WTC11 (cell line): ENCODE measurements at regions not wholly inside any gene's neighbourhood (a gene's known extent, or its start where the extent isn't known, plus 50 kb on each side); places are given as distances from the start of the nearest gene placed in this dataset.

Source experiments
- ATAC-seq: fragments of 200-7000 bp; cut with Tn5 transposase; 2 replicates; pipeline ENCODE4 v1.10.0; 2021; ENCODE audit warnings: mild to moderate bottlenecking, moderate library complexity
- CTCF ChIA-PET: fragments of 300-600 bp; sonication (Branson Sonifier 250); formaldehyde crosslinking; loops from one replicate; lab custom pipeline; 2021; ENCODE audit warnings: antibody characterized with exemption; lab: Charles Lee
- POLR2A ChIA-PET: fragments of 350-600 bp; sonication (Branson Sonifier 250); formaldehyde crosslinking; loops from one replicate; lab custom pipeline; 2021; ENCODE audit warnings: antibody characterized with exemption; lab: Charles Lee
- DNase-seq: peaks from one replicate; pipeline ENCODE4 v3.0.0; 2021; ENCODE audit warnings: low spot score
- H3K27ac Mint-ChIP-seq: 2 replicates; pipeline ENCODE4 v1.8.0; 2021; ENCODE audit warnings: mixed read lengths
- H3K27me3 Mint-ChIP-seq: 2 replicates; pipeline ENCODE4 v1.8.0; 2021; ENCODE audit warnings: low read depth, mild to moderate bottlenecking, moderate library complexity, mixed read lengths
- H3K36me3 Mint-ChIP-seq: 2 replicates; pipeline ENCODE4 v1.8.0; 2021; ENCODE audit warnings: mixed read lengths
- H3K4me1 Mint-ChIP-seq: 2 replicates; pipeline ENCODE4 v1.8.0; 2022; ENCODE audit warnings: mixed read lengths
- H3K4me3 Mint-ChIP-seq: 2 replicates; pipeline ENCODE4 v1.8.0; 2021; ENCODE audit warnings: mild to moderate bottlenecking, moderate library complexity, mixed read lengths
- H3K9me3 Mint-ChIP-seq: 2 replicates; pipeline ENCODE4 v1.8.0; 2021; ENCODE audit warnings: mixed read lengths
- CDX4 ChIP-seq: fragments of 250-450 bp; sonication (Bioruptor Pico); IDR thresholded peaks from 2 replicates; pipeline ENCODE4 v1.9.0; 2021; ENCODE audit warnings: moderate library complexity, mild to moderate bottlenecking, inconsistent platforms, borderline replicate concordance
- CREB1 ChIP-seq: sonication (generic); formaldehyde crosslinking; IDR thresholded peaks from 2 replicates; pipeline ENCODE4 v1.8.0; 2023; ENCODE audit warnings: mild to moderate bottlenecking, missing genetic modification reagents
- CREM ChIP-seq: sonication (generic); formaldehyde crosslinking; IDR thresholded peaks from 2 replicates; pipeline ENCODE4 v1.8.1; 2022; ENCODE audit warnings: mild to moderate bottlenecking, missing genetic modification reagents, moderate library complexity
- ERG ChIP-seq: fragments of 250-450 bp; sonication (Bioruptor Pico); IDR thresholded peaks from 2 replicates; pipeline ENCODE4 v1.8.0; 2021; ENCODE audit warnings: mild to moderate bottlenecking
- JAZF1 ChIP-seq: fragments of 250-450 bp; sonication (Bioruptor Pico); IDR thresholded peaks from 2 replicates; pipeline ENCODE4 v1.9.0; 2021; ENCODE audit warnings: moderate library complexity, mild to moderate bottlenecking, inconsistent platforms
- MYBL2 ChIP-seq: sonication (generic); formaldehyde crosslinking; IDR thresholded peaks from 2 replicates; pipeline ENCODE4 v1.8.1; 2023; ENCODE audit warnings: mild to moderate bottlenecking, moderate library complexity, missing genetic modification reagents
- NFATC4 ChIP-seq: fragments of 250-450 bp; sonication (Bioruptor Pico); IDR thresholded peaks from 2 replicates; pipeline ENCODE4 v1.9.0; 2021; ENCODE audit warnings: mild to moderate bottlenecking
- RELA ChIP-seq: sonication (generic); formaldehyde crosslinking; IDR thresholded peaks from 2 replicates; pipeline ENCODE4 v1.8.1; 2022; ENCODE audit warnings: missing genetic modification reagents, mild to moderate bottlenecking, borderline replicate concordance
- SMAD3 ChIP-seq: sonication (generic); formaldehyde crosslinking; IDR thresholded peaks from 2 replicates; pipeline ENCODE4 v1.8.0; 2022; ENCODE audit warnings: missing genetic modification reagents, mild to moderate bottlenecking, borderline replicate concordance
- TEAD1 ChIP-seq: sonication (generic); formaldehyde crosslinking; IDR thresholded peaks from 2 replicates; pipeline ENCODE4 v1.8.0; 2022; ENCODE audit warnings: mild to moderate bottlenecking, missing genetic modification reagents
- ZBTB21 ChIP-seq: sonication (generic); formaldehyde crosslinking; IDR thresholded peaks from 2 replicates; pipeline ENCODE4 v1.8.1; 2023; ENCODE audit warnings: mild to moderate bottlenecking, missing genetic modification reagents, borderline replicate concordance
- ZMAT4 ChIP-seq: fragments of 250-450 bp; sonication (Bioruptor Pico); IDR thresholded peaks from 2 replicates; pipeline ENCODE4 v1.9.0; 2021; ENCODE audit warnings: mild to moderate bottlenecking
- ZNF121 ChIP-seq: sonication (generic); formaldehyde crosslinking; IDR thresholded peaks from 2 replicates; pipeline ENCODE4 v1.8.0; 2023; ENCODE audit warnings: missing genetic modification reagents
- ZNF138 ChIP-seq: sonication (generic); formaldehyde crosslinking; conservative IDR thresholded peaks from 2 replicates; pipeline ENCODE4 v1.8.1; 2022; ENCODE audit warnings: mild to moderate bottlenecking, moderate library complexity, missing genetic modification reagents
- ZNF281 ChIP-seq: sonication (generic); formaldehyde crosslinking; IDR thresholded peaks from 2 replicates; pipeline ENCODE4 v1.8.0; 2023; ENCODE audit warnings: mild to moderate bottlenecking, missing genetic modification reagents
- ZNF512 ChIP-seq: sonication (generic); formaldehyde crosslinking; IDR thresholded peaks from 2 replicates; pipeline ENCODE4 v1.8.1; 2022; ENCODE audit warnings: missing genetic modification reagents, borderline replicate concordance
- ZNF532 ChIP-seq: fragments of 250-450 bp; sonication (Bioruptor Pico); IDR thresholded peaks from 2 replicates; pipeline ENCODE4 v1.9.0; 2021; ENCODE audit warnings: mild to moderate bottlenecking, borderline replicate concordance

- CTCF ChIA-PET: no interaction called here
- no peaks in the 10 kb centered on the region for H3K36me3 Mint-ChIP-seq
- no peak overlapping the region for H3K4me3 Mint-ChIP-seq
- POLR2A ChIA-PET: no interaction called here
- H3K9me3 Mint-ChIP-seq: peaks cover 11% of the 10 kb centered on the region
- DNase-seq: no peak
- H3K27me3 Mint-ChIP-seq: no peaks in the 10 kb centered on the region
- H3K4me1 Mint-ChIP-seq: peaks cover 13% of the 10 kb centered on the region
- no peak overlapping the region for H3K27ac Mint-ChIP-seq
- TF ChIP-seq ZNF281 (CRISPR knock-in tag) (no peak), SMAD3 (CRISPR knock-in tag) (no peak), ZMAT4 (no peak), RELA (CRISPR knock-in tag) (no peak), ZNF121 (CRISPR knock-in tag) (no peak)
- no peak for ATAC-seq
Observed at GRCh38 chr1:91583326-91583755, 82.7 kb downstream of the CDC7 start.

- ATAC-seq (no peak), DNase-seq (no peak)
- no peak overlapping the region for H3K27ac Mint-ChIP-seq
- H3K36me3 Mint-ChIP-seq: no peaks in the 10 kb centered on the region
- H3K4me1 Mint-ChIP-seq: peaks cover 10% of the 10 kb centered on the region
- ChIA-PET CTCF (no interaction called here), POLR2A (interaction anchor here (0.5 kb wide), 1 partner anchor 29 kb away, joined by 4 read pairs; no protein-coding TSS in a partner anchor)
- H3K4me3 Mint-ChIP-seq: no peak overlapping the region
- H3K9me3 Mint-ChIP-seq: peaks cover 13% of the 10 kb centered on the region
- no peak for TF ChIP-seq CDX4 (CRISPR knock-in tag)
- no peak for TF ChIP-seq ZNF138
- TF ChIP-seq SMAD3 (CRISPR knock-in tag): no peak
- TF ChIP-seq ZMAT4: no peak
- no peak for TF ChIP-seq MYBL2 (CRISPR knock-in tag)
- TF ChIP-seq CREB1 (CRISPR knock-in tag): no peak
- no peaks in the 10 kb centered on the region for H3K27me3 Mint-ChIP-seq
Observed at GRCh38 chr1:91584309-91584708, 83.7 kb downstream of the CDC7 start.

GRCh38 chr1:91584878-91585277, 84.2 kb downstream of the CDC7 start:
- DNase-seq (no peak), ATAC-seq (no peak)
- CTCF ChIA-PET: no interaction called here
- H3K27me3 Mint-ChIP-seq: no peaks in the 10 kb centered on the region
- no peak for TF ChIP-seq ZMAT4
- no peak for TF ChIP-seq ZNF512 (CRISPR knock-in tag)
- TF ChIP-seq, all 79 proteins: peak for 0
- POLR2A ChIA-PET: interaction anchor here (0.5 kb wide), 1 partner anchor 29 kb away, joined by 4 read pairs; no protein-coding TSS in a partner anchor
- Mint-ChIP-seq H3K36me3 (no peaks in the 10 kb centered on the region), H3K4me3 (no peak overlapping the region), H3K27ac (no peak overlapping the region), H3K9me3 (peaks cover 13% of the 10 kb centered on the region), H3K4me1 (peaks cover 13% of the 10 kb centered on the region)

GRCh38 chr1:91585502-91585901, 84.9 kb downstream of the CDC7 start:
- ChIA-PET CTCF (no interaction called here), POLR2A (no interaction called here)
- H3K4me3 Mint-ChIP-seq: no peak overlapping the region
- DNase-seq (no peak), ATAC-seq (no peak)
- H3K36me3 Mint-ChIP-seq: no peaks in the 10 kb centered on the region
- H3K4me1 Mint-ChIP-seq: peaks cover 18% of the 10 kb centered on the region
- no peak overlapping the region for H3K27ac Mint-ChIP-seq
- H3K27me3 Mint-ChIP-seq: no peaks in the 10 kb centered on the region
- peaks cover 13% of the 10 kb centered on the region for H3K9me3 Mint-ChIP-seq
- TF ChIP-seq NFATC4 (CRISPR knock-in tag): no peak
- TF ChIP-seq JAZF1 (CRISPR knock-in tag): no peak
- TF ChIP-seq CREM (CRISPR knock-in tag): no peak
- no peak for TF ChIP-seq ERG (CRISPR knock-in tag)
- no peak for TF ChIP-seq TEAD1 (CRISPR knock-in tag)
- no peak for TF ChIP-seq ZBTB21 (CRISPR knock-in tag)
- TF ChIP-seq ZNF532: no peak
